ENCODE measurements at regions not wholly inside any gene's neighbourhood (a gene's known extent, or its start where the extent isn't known, plus 50 kb on each side); places are given as distances from the start of the nearest gene placed in this dataset.
A peak's percentile ranks its signal among the peaks of the same experiment; 100 is the strongest.

DNA sequence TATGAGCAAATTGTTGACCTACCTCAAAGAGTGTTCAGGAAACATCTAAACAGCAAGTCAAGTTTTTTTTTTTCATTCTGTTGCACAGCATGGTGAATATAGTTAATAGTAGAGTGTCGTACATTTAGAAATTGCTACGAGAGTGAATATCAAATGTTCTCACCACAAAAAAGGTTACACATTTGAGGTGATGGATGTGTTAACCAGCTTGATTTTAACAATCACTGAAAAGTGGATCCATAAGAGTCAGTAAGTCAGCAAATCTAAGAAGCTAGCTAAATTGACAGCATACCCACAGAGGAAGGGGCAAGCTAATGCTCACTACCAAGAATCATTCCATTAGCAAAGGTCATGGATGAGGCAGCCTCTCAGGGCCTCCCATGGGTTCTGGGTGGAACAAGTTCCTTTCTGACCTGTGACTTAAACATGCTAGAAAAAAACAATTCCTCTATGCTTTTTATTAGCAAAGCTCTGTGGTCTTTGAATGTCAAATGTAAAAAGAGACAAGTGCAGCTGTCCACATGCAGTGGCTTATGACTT lies 235.4 kb upstream of the CCDC179 start:
- no peak for DNase-seq
- Histone ChIP-seq H3K27me3 (no peaks in the 10 kb centered on the region), H3K4me1 (no peaks in the 10 kb centered on the region), H3K9me3 (replicated peaks) (no peaks in the 10 kb centered on the region), H3K27ac (no peak overlapping the region), H3K4me3 (no peak overlapping the region), H3K36me3 (no peaks in the 10 kb centered on the region)

DNA sequence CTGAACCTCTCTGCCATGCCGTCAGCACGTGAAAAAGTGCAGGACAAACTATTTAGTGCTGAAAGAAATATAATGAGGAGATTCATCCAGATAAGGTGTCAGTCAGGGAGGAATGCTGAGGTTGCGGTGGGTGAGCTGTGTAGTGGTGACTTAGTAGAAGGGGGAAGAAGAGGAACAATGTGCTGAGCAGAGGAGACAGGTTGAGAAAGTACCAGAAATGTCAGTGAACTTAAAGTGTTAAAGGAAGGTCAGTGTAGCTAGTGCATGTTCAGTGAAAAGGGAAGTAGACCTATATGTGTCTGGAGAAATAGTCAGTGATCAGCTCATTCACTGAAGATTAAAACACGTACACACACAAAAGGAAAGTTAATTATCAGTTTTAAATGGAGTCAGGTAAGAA lies 237.6 kb upstream of the CCDC179 start:
- no peak for DNase-seq
- Histone ChIP-seq H3K4me1 (no peaks in the 10 kb centered on the region), H3K27me3 (no peaks in the 10 kb centered on the region), H3K27ac (no peak overlapping the region), H3K4me3 (no peak overlapping the region), H3K9me3 (replicated peaks) (no peaks in the 10 kb centered on the region), H3K36me3 (no peaks in the 10 kb centered on the region)

DNA sequence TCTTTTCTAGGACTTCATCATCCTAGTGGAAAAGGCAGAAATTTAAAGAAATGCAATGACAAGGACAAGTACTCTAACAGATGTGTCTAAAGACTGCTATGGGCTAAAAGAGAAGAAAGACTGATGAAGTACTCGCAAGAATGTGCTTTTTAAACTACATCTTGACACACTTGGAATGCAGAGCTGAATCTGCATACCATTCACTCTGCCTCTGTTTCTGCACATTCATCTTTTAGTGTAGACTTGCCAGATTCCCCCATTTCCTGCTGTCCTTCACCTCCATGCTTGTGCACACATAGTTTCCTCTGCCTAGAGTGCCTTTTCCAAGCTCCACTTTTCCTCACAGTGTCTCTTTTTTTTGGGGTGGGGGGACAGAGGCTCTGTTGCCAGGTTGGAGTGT lies 239.0 kb upstream of the CCDC179 start:
- H3K9me3 ChIP-seq (replicated peaks), result no peaks in the 10 kb centered on the region
- no peak overlapping the region for H3K27ac ChIP-seq
- no peaks in the 10 kb centered on the region for H3K27me3 ChIP-seq
- H3K4me1 ChIP-seq, result no peaks in the 10 kb centered on the region
- H3K36me3 ChIP-seq, result no peaks in the 10 kb centered on the region
- no peak overlapping the region for H3K4me3 ChIP-seq
- no peak for DNase-seq

DNA sequence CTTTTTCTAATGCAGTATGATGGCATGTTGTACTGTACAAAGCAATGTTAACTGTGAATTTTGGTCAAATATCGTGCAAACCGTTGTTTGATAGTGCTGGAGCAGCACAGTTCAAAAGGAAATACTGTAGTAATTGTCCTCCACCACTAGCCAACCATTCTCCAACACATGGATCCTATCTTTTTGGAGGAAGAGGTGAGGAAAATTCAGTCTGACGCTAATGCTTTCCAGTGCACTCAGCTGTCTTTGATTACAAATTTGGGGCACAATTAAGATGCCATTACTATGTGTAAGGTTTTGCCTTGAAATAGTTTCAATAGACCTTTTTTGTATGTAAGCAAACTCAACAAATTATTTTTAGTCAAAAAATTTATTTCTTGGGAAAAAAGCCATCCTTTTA lies 240.5 kb upstream of the CCDC179 start:
- H3K4me1 ChIP-seq, result no peaks in the 10 kb centered on the region
- H3K36me3 ChIP-seq, result no peaks in the 10 kb centered on the region
- no peak overlapping the region for H3K4me3 ChIP-seq
- DNase-seq, result no peak
- no peaks in the 10 kb centered on the region for H3K9me3 ChIP-seq (replicated peaks)
- H3K27ac ChIP-seq, result no peak overlapping the region
- H3K27me3 ChIP-seq, result no peaks in the 10 kb centered on the region

DNA sequence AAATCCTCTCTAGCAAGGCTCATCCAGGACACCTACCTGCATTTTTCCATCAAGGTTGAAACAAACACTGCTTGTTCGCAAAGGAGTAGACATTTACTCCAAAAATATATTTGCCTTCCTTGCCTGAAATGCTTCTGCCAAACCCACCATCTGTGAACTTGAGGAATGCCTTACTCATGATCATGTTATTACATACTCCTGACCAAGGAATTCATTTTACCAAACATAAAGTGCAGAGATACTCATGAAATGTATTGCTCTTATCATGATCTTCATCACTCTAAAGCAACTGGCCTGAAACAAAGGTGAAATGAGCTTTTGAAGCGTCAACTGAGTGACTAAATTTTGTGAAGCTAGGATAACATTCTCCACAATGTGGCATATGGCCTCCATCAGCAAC lies 243.1 kb upstream of the CCDC179 start:
- H3K27ac ChIP-seq, result no peak overlapping the region

DNA sequence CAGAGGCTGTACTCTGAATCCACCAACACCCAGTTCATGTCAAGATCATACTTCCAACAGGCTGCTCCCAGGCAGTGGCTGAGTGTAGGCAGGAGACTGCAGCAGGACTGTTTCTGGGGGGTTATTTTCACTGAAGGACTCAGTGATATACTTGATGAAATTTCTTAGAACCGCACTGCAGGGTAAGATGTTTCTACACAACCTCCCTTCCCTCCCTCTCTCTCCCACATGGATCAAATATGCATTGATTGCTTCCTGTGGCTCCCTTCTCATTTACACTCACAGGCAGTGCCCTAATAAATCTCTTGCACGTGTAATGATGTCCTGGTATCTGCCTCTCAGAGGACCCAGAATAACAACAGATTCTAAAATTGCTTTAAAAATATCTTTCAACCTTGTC lies 251.3 kb upstream of the CCDC179 start:
- DNase-seq, result no peak

More for the DNA sequence above, 243.1 kb upstream of the CCDC179 start:
- no peaks in the 10 kb centered on the region for H3K9me3 ChIP-seq (replicated peaks)
- H3K4me1 ChIP-seq, result no peaks in the 10 kb centered on the region
- DNase-seq, result no peak
- H3K36me3 ChIP-seq, result no peaks in the 10 kb centered on the region
- no peaks in the 10 kb centered on the region for H3K27me3 ChIP-seq
- H3K4me3 ChIP-seq, result no peak overlapping the region

DNA sequence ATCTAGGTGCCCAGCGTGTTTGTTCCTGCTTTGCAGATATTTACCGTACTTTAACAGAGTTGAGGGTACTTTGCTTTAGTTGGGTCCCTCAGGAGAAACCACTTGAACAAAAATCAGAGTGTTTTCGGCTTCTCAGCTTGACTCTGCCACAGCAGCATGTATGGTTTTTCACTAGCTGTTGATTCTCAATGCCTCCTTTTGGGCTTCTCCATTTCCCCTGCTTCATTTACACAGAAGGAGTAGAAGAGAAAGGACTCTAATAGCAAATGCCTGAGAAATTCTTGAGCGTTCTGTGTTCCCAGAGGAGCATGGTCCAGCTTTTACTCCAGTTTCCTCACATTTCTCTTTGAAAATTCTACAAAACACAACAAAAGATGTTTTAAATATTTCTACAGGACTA lies 252.1 kb upstream of the CCDC179 start:
- H3K4me3 ChIP-seq, result no peak overlapping the region
- no peak for DNase-seq
- no peaks in the 10 kb centered on the region for H3K9me3 ChIP-seq (replicated peaks)
- H3K27ac ChIP-seq, result no peak overlapping the region
- no peaks in the 10 kb centered on the region for H3K4me1 ChIP-seq
- H3K36me3 ChIP-seq, result no peaks in the 10 kb centered on the region
- H3K27me3 ChIP-seq, result no peaks in the 10 kb centered on the region

More for the DNA sequence above, 251.3 kb upstream of the CCDC179 start:
- H3K4me1 ChIP-seq, result no peaks in the 10 kb centered on the region
- H3K9me3 ChIP-seq (replicated peaks), result no peaks in the 10 kb centered on the region
- H3K4me3 ChIP-seq, result no peak overlapping the region
- no peak overlapping the region for H3K27ac ChIP-seq
- no peaks in the 10 kb centered on the region for H3K36me3 ChIP-seq
- H3K27me3 ChIP-seq, result no peaks in the 10 kb centered on the region

DNA sequence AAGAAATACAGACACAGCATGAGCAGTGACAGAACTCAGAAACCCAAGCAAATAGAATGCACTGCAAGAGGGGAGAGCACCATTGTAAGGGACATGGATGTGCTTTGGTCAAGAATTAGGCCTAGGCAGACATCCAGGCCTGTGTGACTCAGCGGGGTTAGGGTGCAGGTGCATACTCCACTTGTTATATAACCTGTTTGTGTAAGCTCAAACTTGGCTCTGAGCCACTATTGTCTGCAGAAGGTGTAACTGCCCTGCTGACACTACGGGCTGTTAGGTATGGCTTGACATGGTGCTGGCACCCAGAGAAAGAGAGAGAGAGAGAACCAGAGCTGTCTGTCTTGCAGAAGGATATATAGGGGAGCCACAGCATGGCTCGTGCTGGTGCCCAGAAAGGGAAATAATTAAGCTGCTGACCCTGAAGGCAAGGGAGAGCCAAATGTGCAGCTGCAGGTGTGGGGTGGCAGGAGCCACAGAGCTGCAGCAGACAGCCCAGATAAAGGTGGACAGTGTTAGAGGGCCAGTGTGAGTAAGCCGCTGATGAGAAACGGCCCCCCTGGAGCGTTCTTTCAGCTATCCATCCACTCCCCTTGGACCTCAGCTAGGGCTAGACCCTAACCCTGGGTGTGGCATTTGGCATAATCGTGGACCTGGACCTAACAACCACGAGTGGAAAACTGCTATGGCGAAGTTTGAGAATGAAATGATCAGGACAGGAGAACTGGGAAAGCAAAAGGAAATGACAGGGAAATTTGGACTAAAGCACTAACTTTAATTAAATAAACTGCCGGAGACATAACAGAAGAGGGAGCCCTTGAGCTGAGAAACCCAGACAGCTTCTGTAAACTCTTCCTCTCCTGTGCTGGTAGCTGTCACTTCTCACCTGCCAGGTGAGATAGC lies 253.0 kb upstream of the CCDC179 start:
- Histone ChIP-seq H3K36me3 (no peaks in the 10 kb centered on the region), H3K27me3 (no peaks in the 10 kb centered on the region), H3K4me3 (no peak overlapping the region), H3K27ac (no peak overlapping the region), H3K4me1 (no peaks in the 10 kb centered on the region), H3K9me3 (replicated peaks) (no peaks in the 10 kb centered on the region)
- DNase-seq, result peak; percentile 15 to 65

DNA sequence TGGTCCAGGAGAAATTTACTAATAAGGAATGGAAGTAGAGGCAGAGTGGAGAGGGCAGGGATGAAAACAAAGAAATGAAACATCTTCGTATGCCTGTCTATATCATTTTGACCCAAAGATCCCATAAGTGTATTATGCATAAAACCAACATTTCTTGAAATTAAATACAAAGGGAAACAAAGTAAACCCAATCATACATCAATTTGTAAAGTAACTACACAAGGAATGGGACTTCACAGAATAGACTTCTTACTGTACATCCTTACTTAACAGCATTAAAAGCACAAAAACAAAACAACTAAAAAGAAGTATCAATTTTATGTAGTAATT lies 253.6 kb upstream of the CCDC179 start:
- no peak for DNase-seq
- Histone ChIP-seq H3K27ac (no peak overlapping the region), H3K4me1 (no peaks in the 10 kb centered on the region)

DNA sequence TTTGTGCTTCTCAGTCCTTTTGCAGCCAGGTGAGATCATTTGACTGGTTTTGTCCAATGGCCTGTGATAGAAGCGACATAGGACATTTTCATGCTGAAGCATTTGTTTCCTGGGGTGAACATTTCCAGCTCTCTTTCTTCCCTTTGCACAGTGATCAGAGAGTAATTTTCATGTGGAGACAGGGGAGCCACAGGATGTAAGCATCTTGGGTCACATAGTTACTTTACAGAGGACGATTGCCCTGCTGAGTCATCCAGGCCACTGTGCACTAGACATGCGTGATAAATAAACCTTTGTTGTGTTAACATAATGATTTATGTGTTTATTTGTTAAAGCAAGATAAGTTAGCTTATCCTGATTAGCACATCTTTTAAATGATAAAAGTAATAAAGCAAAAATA lies 263.5 kb upstream of the CCDC179 start:
- H3K36me3 ChIP-seq, result no peaks in the 10 kb centered on the region
- H3K27me3 ChIP-seq, result no peaks in the 10 kb centered on the region
- H3K27ac ChIP-seq, result no peak overlapping the region
- no peaks in the 10 kb centered on the region for H3K9me3 ChIP-seq (replicated peaks)
- no peaks in the 10 kb centered on the region for H3K4me1 ChIP-seq
- no peak for DNase-seq
- H3K4me3 ChIP-seq, result no peak overlapping the region

More for the DNA sequence above, 253.6 kb upstream of the CCDC179 start:
- Histone ChIP-seq H3K4me3 (no peak overlapping the region), H3K36me3 (no peaks in the 10 kb centered on the region), H3K9me3 (replicated peaks) (no peaks in the 10 kb centered on the region), H3K27me3 (no peaks in the 10 kb centered on the region)

DNA sequence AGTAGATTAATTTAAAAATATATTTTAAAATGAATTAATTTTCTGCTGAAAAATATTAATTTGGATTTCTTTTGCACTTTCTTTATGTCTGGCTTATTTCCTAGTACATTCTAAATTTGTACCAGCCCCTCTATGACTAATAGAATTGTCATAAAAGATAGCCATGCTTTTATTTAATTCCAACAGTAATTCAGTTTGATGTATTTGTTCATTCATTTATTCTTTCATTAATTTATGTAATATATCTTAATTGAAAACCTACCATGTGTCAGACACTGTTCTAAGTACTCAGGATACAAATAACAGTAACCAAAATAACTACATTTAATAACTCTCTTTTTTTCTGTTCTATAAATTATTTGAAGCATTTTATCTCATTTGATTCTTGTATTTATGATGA lies 264.0 kb upstream of the CCDC179 start:
- no peaks in the 10 kb centered on the region for H3K9me3 ChIP-seq (replicated peaks)
- no peaks in the 10 kb centered on the region for H3K4me1 ChIP-seq
- no peak for DNase-seq
- no peak overlapping the region for H3K4me3 ChIP-seq
- no peaks in the 10 kb centered on the region for H3K36me3 ChIP-seq
- H3K27me3 ChIP-seq, result no peaks in the 10 kb centered on the region
- no peak overlapping the region for H3K27ac ChIP-seq

DNA sequence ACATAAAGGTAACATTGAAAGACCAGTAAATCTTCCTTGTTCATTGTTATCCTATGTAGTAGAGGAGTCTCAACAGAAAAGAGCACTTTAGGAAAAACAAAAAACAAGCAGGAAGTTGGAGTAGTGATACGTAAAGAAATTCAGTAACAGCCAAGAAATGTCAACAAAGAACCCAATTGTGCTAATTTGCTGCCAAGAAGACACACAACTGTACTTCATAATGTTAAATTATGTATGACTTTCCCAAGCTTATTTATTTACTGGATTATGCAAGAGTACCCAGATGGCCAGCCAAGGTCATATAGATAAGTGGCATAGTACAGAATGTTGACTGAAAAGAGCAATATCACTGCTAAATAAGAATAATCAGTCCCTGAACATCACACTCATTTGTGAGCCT lies 264.7 kb upstream of the CCDC179 start:
- Histone ChIP-seq H3K36me3 (no peaks in the 10 kb centered on the region), H3K27me3 (no peaks in the 10 kb centered on the region), H3K4me1 (no peaks in the 10 kb centered on the region), H3K4me3 (no peak overlapping the region), H3K9me3 (replicated peaks) (no peaks in the 10 kb centered on the region), H3K27ac (no peak overlapping the region)
- DNase-seq, result no peak

DNA sequence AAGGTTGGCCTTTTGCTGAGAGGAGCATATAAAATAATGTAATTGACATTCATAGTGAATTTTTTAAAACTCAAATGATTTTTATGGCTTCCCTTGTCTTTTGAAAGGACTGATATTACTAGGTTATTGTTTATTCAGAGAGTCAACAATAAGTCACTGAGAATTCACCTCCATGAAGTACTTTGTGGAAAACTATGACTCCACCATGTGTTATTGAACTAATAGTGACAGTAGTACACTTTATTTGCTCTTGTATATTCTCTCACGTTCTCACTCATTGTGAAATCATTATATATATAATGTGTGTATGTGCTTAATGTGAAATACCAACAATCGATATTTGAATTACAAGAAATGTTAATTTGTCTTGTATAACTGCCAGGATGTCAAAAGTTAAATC lies 267.4 kb upstream of the CCDC179 start:
- H3K4me1 ChIP-seq, result no peaks in the 10 kb centered on the region
- H3K9me3 ChIP-seq (replicated peaks), result no peaks in the 10 kb centered on the region
- H3K4me3 ChIP-seq, result no peak overlapping the region
- H3K27me3 ChIP-seq, result no peaks in the 10 kb centered on the region
- H3K36me3 ChIP-seq, result no peaks in the 10 kb centered on the region
- DNase-seq, result no peak
- no peak overlapping the region for H3K27ac ChIP-seq

DNA sequence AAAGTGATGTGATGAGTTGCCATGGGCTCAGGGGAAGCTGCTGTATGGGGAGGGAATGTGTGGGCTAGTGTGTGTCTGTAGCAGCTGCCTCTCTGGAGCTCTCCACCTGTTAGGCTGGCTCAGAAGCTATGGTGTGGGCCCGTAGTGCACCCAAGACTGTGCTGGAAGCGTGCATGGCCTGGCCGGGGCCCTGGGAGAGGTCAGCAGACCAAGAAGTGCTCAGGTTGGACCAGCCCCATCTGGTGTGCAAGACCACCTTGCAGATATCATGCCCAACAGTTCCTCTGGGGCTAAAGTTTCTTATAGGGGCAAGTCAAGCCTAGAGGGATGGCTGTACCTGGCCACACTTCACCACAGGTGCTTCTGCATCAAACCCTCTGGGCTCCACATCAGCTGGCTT lies 274.4 kb upstream of the CCDC179 start:
- Histone ChIP-seq H3K27me3 (no peaks in the 10 kb centered on the region), H3K4me1 (no peaks in the 10 kb centered on the region), H3K4me3 (no peak overlapping the region), H3K9me3 (replicated peaks) (no peaks in the 10 kb centered on the region), H3K27ac (no peak overlapping the region), H3K36me3 (no peaks in the 10 kb centered on the region)
- no peak for DNase-seq

DNA sequence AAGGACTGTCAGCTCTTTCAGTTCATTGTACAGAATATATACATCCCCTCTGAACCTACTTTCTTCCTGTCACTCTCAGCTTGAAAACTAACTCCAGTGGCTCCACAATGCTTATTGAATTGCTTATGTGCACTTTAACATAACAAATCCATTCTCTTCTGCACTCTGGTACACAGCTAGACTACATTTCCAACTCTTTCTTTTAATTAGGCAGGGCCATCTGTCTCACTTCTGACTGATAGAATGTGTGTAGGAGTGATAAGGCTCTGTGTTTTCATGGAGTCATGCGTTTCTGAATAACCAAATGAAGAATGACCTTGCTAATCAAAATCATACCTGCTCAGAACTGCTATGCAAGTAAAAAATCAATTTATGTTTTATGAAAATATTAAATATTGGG lies 278.5 kb upstream of the CCDC179 start:
- H3K36me3 ChIP-seq, result no peaks in the 10 kb centered on the region
- no peak overlapping the region for H3K4me3 ChIP-seq
- H3K9me3 ChIP-seq (replicated peaks), result no peaks in the 10 kb centered on the region
- H3K27me3 ChIP-seq, result no peaks in the 10 kb centered on the region
- no peak for DNase-seq
- H3K4me1 ChIP-seq, result no peaks in the 10 kb centered on the region
- no peak overlapping the region for H3K27ac ChIP-seq

DNA sequence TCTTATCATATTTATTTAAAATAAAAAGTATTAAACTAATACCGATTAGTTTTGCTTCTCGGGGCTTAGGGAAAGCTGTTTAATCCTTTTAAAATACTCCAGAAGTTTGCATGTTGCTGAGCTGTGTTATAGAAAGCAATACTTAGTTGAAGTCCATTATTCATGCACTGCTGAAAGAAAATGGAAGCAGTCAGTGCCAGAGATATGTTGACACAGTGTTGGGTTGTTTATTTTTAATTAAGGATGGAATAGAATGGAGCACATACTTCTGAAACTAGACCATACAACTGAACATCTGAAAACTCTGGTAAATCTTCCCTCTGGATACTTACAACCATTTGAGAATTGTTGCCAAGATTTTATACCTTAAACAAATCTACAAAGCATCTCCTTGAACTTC lies 282.7 kb upstream of the CCDC179 start:
- Histone ChIP-seq H3K27ac (no peak overlapping the region), H3K36me3 (no peaks in the 10 kb centered on the region), H3K9me3 (replicated peaks) (no peaks in the 10 kb centered on the region), H3K27me3 (no peaks in the 10 kb centered on the region), H3K4me3 (no peak overlapping the region), H3K4me1 (no peaks in the 10 kb centered on the region)
- DNase-seq, result no peak
